HUES48 (cell line): ENCODE measurements at regions not wholly inside any gene's neighbourhood (a gene's known extent, or its start where the extent isn't known, plus 50 kb on each side); places are given as distances from the start of the nearest gene placed in this dataset.
A peak's percentile ranks its signal among the peaks of the same experiment; 100 is the strongest.
"Not testable (repeated sequence)": the region's sequence is repeated elsewhere in the genome, so short reads cannot be mapped to it uniquely, and the experiment has no call there.

ENCODE experiments used
- H3K27ac ChIP-seq: one replicate; pipeline ENCODE4 v1.7.0; 2013; ENCODE audit warnings: low read depth, low read length, inconsistent platforms
- H3K27me3 ChIP-seq: 2 replicates; pipeline ENCODE4 v1.6.1; 2013; ENCODE audit warnings: mild to moderate bottlenecking, low read length; ENCODE audit not compliant: control insufficient read depth, insufficient read depth
- H3K36me3 ChIP-seq: 2 replicates; pipeline ENCODE4 v1.6.1; 2013; ENCODE audit warnings: low read length; ENCODE audit not compliant: control insufficient read depth, insufficient read depth
- H3K4me1 ChIP-seq: 2 replicates; pipeline ENCODE4 v1.6.1; 2013; ENCODE audit warnings: mild to moderate bottlenecking, low read length; ENCODE audit not compliant: control insufficient read depth, insufficient read depth
- H3K4me3 ChIP-seq: 2 replicates; pipeline ENCODE4 v1.5.1; 2013; ENCODE audit warnings: mild to moderate bottlenecking, low read depth, low read length
- H3K9ac ChIP-seq: 2 replicates; pipeline ENCODE4 v1.6.1; 2013; ENCODE audit warnings: mild to moderate bottlenecking, low read depth, low read length, moderate library complexity
- H3K9me3 ChIP-seq: 2 replicates; pipeline ENCODE4 v1.6.1; 2013; ENCODE audit warnings: low read length; ENCODE audit not compliant: control insufficient read depth, insufficient read depth

- Histone ChIP-seq H3K36me3 (no peaks in the 10 kb centered on the region), H3K27ac (no peak overlapping the region), H3K27me3 (no peaks in the 10 kb centered on the region), H3K4me3 (no peak overlapping the region), H3K9ac (no peak overlapping the region), H3K9me3 (no peaks in the 10 kb centered on the region), H3K4me1 (peaks cover 9% of the 10 kb centered on the region; the same call in 1 of the 2 replicates)
These were observed 94.2 kb upstream of the PPP2R3B start for GRCh38 chrX:480861-481417.

DNA sequence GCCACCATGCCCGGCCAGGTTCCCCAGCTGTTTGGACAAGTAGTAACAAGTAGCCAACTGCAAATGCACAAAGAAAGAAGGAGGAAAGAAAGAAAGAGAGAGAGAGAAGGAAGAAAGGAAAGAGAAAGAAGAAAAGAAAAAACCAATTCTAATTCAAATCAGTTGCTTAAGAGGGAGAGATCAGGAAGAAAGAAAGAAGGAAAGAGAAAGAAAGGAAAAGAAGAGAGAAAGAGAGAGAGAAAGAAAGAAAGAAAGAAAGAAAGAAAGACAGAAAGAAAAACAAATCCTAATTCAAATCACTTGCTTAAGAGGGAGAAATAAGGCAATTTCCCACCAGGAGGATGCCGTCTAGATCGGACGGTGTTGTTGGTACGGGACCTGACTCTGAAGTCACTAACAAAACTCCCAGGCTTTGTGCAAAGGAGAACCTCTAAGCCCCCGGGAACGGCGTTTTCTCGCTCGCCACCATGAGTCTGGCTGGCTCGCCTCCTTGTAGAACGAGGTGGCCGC is 95.5 kb upstream of the PPP2R3B start:
- Histone ChIP-seq H3K36me3 (no peaks in the 10 kb centered on the region), H3K9ac (no peak overlapping the region), H3K4me3 (no peak overlapping the region), H3K27ac (no peak overlapping the region), H3K9me3 (no peaks in the 10 kb centered on the region), H3K27me3 (no peaks in the 10 kb centered on the region), H3K4me1 (peaks cover 9% of the 10 kb centered on the region; the same call in 1 of the 2 replicates)

GRCh38 chrX:482702-483203 is 96.0 kb upstream of the PPP2R3B start:
- no peaks in the 10 kb centered on the region for H3K36me3 ChIP-seq
- H3K27me3 ChIP-seq = no peaks in the 10 kb centered on the region
- no peak overlapping the region for H3K9ac ChIP-seq
- no peaks in the 10 kb centered on the region for H3K9me3 ChIP-seq
- H3K4me1 ChIP-seq = peaks cover 9% of the 10 kb centered on the region; the same call in 1 of the 2 replicates
- no peak overlapping the region for H3K27ac ChIP-seq
- no peak overlapping the region for H3K4me3 ChIP-seq

DNA sequence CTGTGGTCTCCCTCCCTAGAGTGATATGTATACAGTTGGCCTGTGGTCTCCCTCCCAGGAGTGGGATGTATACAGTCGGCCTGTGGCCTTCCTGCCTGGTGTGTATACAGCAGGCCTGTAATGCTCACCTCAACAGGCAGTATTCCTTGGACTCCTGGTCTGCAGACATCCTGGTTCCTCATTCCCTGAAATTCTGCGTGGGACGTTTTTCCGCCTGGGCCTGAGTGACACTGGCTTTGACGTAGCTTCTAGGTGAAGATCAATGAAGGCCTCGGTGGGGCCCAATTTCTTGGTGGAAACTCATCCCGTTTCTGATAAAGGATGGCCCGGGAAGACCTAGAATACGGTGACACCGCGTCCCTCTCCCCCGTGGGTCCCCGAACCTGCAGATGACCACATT is 98.7 kb upstream of the PPP2R3B start:
- peaks cover 9% of the 10 kb centered on the region; the same call in 1 of the 2 replicates for H3K4me1 ChIP-seq
- no peaks in the 10 kb centered on the region for H3K9me3 ChIP-seq
- H3K4me3 ChIP-seq = no peak overlapping the region
- H3K36me3 ChIP-seq = no peaks in the 10 kb centered on the region
- no peaks in the 10 kb centered on the region for H3K27me3 ChIP-seq
- no peak overlapping the region for H3K27ac ChIP-seq
- no peak overlapping the region for H3K9ac ChIP-seq

DNA sequence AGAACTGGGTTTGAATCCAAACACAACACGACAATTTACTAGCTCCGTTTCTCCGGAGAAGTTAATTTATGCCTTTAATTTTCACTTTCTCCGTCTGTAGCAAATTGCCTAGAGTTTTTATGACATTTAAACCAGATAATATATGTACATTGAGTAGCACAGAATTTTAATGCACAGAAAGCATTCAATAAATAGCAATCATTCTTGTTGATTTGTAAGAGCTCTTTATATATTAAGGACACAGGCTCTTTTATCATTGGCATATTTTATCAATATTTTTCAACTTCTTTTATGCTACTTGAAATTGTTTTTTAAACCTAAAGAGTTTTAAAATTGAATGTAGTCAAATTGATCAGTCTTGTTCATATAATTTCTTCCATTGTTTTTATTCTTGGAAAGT is 99.6 kb upstream of the PPP2R3B start:
- H3K9me3 ChIP-seq = no peaks in the 10 kb centered on the region
- H3K4me1 ChIP-seq = peaks cover 9% of the 10 kb centered on the region; the same call in 1 of the 2 replicates
- H3K4me3 ChIP-seq = no peak overlapping the region
- H3K36me3 ChIP-seq = no peaks in the 10 kb centered on the region
- no peak overlapping the region for H3K27ac ChIP-seq
- H3K27me3 ChIP-seq = no peaks in the 10 kb centered on the region
- no peak overlapping the region for H3K9ac ChIP-seq

GRCh38 chrX:487836-488235 is 101.1 kb upstream of the PPP2R3B start:
- no peak overlapping the region for H3K27ac ChIP-seq
- no peaks in the 10 kb centered on the region for H3K9me3 ChIP-seq
- H3K27me3 ChIP-seq = no peaks in the 10 kb centered on the region
- no peaks in the 10 kb centered on the region for H3K36me3 ChIP-seq
- no peak overlapping the region for H3K4me3 ChIP-seq
- H3K9ac ChIP-seq = no peak overlapping the region
- H3K4me1 ChIP-seq = peaks cover 2% of the 10 kb centered on the region; the same call in 1 of the 2 replicates

DNA sequence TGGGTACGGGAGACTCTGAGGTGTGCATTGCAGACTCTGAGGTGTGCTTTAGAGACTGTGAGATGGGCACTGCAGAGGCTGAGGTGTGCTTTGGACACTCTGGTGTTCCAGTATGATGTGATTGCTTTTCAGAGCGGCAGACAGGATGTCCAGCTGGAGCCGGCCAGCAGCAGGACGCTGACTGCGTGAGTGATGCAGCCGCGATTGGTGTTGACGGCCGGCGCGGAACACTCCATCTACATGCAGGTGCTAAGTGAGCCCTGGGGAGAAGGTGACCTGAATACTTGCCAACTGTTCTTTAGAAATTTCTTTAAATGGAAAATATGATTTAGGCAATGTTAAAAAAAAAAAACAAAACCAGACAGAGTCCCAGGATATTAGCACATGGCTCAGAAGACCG is 103.1 kb upstream of the PPP2R3B start:
- Histone ChIP-seq H3K27ac (no peak overlapping the region), H3K9ac (no peak overlapping the region), H3K4me3 (no peak overlapping the region), H3K36me3 (no peaks in the 10 kb centered on the region), H3K27me3 (no peaks in the 10 kb centered on the region), H3K4me1 (no peaks in the 10 kb centered on the region), H3K9me3 (no peaks in the 10 kb centered on the region)

DNA sequence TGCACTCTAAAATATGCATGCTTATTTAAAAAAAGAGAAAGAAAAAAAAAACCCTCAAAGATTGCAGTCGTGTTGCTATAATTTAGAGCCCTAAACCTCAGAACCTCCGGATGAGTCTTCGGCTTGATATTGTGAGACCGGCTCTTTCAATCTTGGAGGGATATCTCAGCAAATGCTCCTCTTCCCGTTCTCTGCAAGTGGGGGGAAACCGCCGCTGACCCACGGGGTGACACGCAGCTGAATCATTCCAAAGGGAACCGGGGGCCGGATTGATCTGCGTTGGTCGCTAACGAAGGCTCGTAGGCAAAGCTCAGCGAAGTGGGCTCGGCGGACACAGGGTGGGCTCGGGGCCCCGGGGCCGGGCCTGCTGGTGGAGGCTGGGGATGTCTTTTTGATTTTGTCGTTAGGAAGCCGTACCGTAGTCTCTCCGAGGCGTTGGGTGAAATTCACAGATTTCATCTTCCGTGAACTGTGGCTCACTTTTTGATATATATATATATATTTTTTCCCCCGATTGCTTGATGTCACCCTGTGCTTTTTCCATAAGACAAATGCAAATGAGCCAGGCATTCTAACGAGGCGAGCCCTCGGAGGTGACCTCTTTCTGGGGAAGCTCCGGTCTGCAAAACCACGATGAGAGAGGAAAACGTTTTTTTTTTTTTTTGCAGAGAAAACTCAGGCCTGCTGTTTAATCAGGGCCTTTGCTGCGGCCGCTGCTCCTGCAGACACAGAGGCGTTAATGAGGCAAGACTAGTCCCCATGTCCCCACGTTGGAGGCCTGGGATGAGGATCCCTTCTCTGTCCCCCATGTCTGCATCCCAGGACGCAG is 110.7 kb upstream of the PPP2R3B start:
- H3K4me1 ChIP-seq = peaks cover 18% of the 10 kb centered on the region
- H3K36me3 ChIP-seq = no peaks in the 10 kb centered on the region
- H3K9ac ChIP-seq = no peak overlapping the region
- H3K4me3 ChIP-seq = no peak overlapping the region
- no peak overlapping the region for H3K27ac ChIP-seq
- H3K27me3 ChIP-seq = peaks cover 16% of the 10 kb centered on the region
- H3K9me3 ChIP-seq = no peaks in the 10 kb centered on the region

DNA sequence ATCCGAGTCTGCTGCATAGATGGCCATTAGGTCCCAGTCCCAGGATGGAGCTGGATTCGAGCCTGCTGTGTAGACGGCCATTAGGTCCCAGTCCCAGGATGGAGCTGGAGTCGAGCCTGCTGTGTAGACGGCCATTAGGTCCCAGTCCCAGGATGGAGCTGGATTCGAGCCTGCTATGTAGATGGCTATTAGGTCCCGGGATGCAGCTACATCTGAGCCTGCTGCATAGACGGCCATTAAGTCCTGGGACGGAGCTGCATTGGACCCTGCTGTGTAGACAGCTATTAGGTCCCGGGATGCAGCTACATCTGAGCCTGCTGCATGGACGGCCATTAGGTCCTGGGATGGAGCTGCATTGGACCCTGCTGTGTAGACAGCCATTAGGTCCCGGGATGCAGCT is 112.2 kb upstream of the PPP2R3B start:
- H3K27ac ChIP-seq, H3K9ac ChIP-seq, H3K9me3 ChIP-seq, H3K36me3 ChIP-seq, H3K4me3 ChIP-seq: not testable (repeated sequence)
- Histone ChIP-seq H3K4me1 (peaks cover 18% of the 10 kb centered on the region), H3K27me3 (peaks cover 16% of the 10 kb centered on the region)

DNA sequence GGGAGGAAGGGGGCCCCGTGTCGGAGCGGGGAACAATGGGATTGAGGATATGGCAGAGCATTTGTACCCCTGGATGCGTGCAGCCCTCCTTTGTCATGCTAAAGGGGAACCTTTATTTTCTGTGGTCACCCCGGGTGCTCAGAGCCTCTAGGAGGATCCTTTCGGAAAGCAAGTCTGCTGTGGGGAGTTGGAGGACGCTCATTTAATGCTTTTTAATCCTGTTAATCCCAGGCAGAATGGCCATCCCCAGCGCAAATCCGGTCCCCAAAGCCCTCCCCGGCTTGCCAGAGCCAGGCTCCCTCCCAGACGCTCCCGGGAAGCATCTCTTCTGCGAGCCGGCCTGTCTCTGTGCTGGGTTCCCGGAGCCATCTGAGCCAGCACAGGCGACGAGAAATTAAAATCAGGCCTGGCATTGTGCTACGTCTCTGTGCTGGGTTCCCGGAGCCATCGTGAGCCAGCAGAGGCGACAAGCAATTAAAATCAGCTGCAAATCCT is 113.2 kb upstream of the PPP2R3B start:
- H3K9ac ChIP-seq = peak overlapping the region; percentile 30; the same call in 1 of the 2 replicates
- no peaks in the 10 kb centered on the region for H3K36me3 ChIP-seq
- H3K4me1 ChIP-seq = peaks cover 18% of the 10 kb centered on the region
- H3K27ac ChIP-seq = peak overlapping the region; percentile 26
- H3K27me3 ChIP-seq = peaks cover 16% of the 10 kb centered on the region
- peak overlapping the region; percentile 39 for H3K4me3 ChIP-seq
- no peaks in the 10 kb centered on the region for H3K9me3 ChIP-seq
